ENCODE measurements at regions not wholly inside any gene's neighbourhood (a gene's known extent, or its start where the extent isn't known, plus 50 kb on each side); places are given as distances from the start of the nearest gene placed in this dataset.

- no peak overlapping the region for H3K4me3 ChIP-seq (replicated peaks in 1 of 2; ENCODE audit: low read depth in 2 of 2, low read length in 2 of 2)
- no peak for DNase-seq (ENCODE audit: low read depth in 2 of 2)
- TF ChIP-seq, protein P1, sequence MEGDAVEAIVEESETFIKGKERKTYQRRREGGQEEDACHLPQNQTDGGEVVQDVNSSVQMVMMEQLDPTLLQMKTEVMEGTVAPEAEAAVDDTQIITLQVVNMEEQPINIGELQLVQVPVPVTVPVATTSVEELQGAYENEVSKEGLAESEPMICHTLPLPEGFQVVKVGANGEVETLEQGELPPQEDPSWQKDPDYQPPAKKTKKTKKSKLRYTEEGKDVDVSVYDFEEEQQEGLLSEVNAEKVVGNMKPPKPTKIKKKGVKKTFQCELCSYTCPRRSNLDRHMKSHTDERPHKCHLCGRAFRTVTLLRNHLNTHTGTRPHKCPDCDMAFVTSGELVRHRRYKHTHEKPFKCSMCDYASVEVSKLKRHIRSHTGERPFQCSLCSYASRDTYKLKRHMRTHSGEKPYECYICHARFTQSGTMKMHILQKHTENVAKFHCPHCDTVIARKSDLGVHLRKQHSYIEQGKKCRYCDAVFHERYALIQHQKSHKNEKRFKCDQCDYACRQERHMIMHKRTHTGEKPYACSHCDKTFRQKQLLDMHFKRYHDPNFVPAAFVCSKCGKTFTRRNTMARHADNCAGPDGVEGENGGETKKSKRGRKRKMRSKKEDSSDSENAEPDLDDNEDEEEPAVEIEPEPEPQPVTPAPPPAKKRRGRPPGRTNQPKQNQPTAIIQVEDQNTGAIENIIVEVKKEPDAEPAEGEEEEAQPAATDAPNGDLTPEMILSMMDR (IDR thresholded peaks at IDR 0.05; ENCODE audit: low read depth, low read length) = no peak
Observed at GRCh38 chr10:6774406-6774805, 194.3 kb upstream of the PRKCQ start.

GRCh38 chr10:6771331-6771730 is 191.3 kb upstream of the PRKCQ start:
- TF ChIP-seq, protein P1 (IDR thresholded peaks at IDR 0.05; ENCODE audit: low read depth, low read length) = no peak
- H3K4me3 ChIP-seq (replicated peaks in 1 of 2; ENCODE audit: low read depth in 2 of 2, low read length in 2 of 2) = no peak overlapping the region
- DNase-seq (ENCODE audit: low read depth in 2 of 2) = no peak

- TF ChIP-seq, protein P1 (IDR thresholded peaks at IDR 0.05; ENCODE audit: low read depth, low read length) = no peak
- no peak overlapping the region for H3K4me3 ChIP-seq (replicated peaks in 1 of 2; ENCODE audit: low read depth in 2 of 2, low read length in 2 of 2)
- DNase-seq (ENCODE audit: low read depth in 2 of 2) = peak in 1 of 2 donors; percentile 16
Observed at GRCh38 chr10:6770846-6771245, 190.8 kb upstream of the PRKCQ start.

DNA sequence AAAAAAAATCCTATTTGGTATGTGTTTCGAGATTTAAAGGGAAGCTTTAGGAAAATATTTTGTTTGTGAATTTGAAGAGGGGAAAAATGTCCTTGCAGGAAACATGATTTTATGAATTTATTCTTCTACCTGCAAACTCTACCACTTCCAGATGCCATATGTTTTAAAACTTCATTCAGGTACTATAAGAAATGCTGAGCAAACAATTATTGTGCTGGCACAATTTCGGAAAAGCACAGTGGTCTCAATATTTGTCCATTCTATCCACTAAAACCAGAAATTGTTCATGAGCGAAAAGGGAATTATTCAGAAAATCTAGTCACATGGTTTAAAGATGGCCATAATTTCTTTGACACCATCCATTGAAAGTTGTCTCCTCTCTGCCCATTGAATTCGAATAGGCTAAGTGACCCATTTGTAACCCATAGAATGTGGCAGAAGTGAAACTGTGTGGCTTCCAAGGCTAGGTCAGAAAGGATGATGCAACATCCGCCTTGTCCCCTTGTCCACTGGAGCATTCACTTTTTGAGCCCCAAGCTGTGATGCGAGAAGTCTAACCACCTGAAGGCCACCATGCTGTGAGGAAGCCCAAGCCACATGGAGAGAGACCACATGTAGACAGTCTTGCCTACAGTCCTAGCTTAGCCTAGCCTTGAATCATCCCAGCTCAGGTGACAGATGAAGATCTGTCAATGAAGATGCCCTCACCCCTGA is 189.8 kb upstream of the PRKCQ start:
- TF ChIP-seq, protein P1 (IDR thresholded peaks at IDR 0.05; ENCODE audit: low read depth, low read length) = no peak

DNA sequence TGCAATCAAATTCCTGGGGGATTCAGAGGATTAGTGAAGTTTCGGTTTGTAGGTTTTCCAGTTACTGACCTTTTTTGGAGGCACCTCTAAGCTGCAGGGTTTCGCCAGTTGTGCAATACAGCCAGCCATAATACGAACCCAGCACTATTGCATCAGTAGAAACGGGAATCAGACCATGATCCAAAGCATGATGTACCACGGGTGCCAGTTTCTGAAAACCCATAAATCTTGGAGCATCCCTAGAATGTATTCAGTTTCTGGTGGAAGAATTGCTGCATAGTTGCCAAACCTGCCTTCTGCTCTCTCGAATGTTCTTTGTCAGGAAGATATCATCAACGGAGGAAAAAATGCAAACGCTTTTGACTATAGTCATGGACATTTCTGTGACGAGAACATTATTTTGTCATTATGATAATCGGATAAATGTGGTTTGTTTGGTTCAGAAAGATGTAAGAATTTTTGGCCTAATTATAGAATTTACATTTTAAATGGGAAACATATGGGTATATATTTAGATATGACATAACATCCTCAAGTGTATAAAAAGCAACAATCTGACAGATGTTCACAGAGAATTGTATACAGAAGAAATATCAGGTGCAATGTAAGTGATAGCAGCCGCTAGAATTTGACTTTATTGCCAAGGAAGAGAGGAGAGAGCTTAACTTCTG is 186.2 kb upstream of the PRKCQ start:
- DNase-seq (ENCODE audit: low read depth in 2 of 2) = peak; percentile 37 to 87

More for the DNA sequence above, 189.8 kb upstream of the PRKCQ start:
- H3K4me3 ChIP-seq (replicated peaks in 1 of 2; ENCODE audit: low read depth in 2 of 2, low read length in 2 of 2) = no peak overlapping the region
- no peak for DNase-seq (ENCODE audit: low read depth in 2 of 2)

DNA sequence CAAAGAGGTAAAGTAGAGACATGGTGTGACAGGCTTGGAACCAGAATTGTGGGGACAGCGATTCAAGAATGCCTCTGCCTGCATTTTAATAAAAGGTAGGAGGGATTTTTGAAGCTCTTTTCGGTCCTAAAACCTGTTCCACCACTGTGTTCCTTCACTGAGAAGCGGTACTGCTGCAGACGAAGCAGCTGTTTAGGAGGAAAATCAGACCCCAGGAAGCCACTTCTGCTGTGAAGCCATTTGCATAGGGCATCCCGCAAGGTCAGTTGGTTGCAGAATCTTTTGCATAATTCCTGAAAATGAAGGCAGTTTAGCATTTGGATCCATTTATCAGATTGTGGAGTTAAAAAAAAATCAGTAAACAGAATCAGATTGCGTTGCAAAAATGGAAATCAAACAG is 183.3 kb upstream of the PRKCQ start:
- no peak for DNase-seq (ENCODE audit: low read depth in 2 of 2)
- TF ChIP-seq, protein P1 (IDR thresholded peaks at IDR 0.05; ENCODE audit: low read depth, low read length) = no peak
- no peak overlapping the region for H3K4me3 ChIP-seq (replicated peaks in 1 of 2; ENCODE audit: low read depth in 2 of 2, low read length in 2 of 2)

More for the DNA sequence above, 186.2 kb upstream of the PRKCQ start:
- H3K4me3 ChIP-seq (replicated peaks in 1 of 2; ENCODE audit: low read depth in 2 of 2, low read length in 2 of 2) = no peak overlapping the region
- TF ChIP-seq, protein P1 (IDR thresholded peaks at IDR 0.05; ENCODE audit: low read depth, low read length) = no peak

Data from cardiac fibroblast (primary cell).